ENCODE measurements at regions not wholly inside any gene's neighbourhood (a gene's known extent, or its start where the extent isn't known, plus 50 kb on each side); places are given as distances from the start of the nearest gene placed in this dataset.
A peak's percentile ranks its signal among the peaks of the same experiment; 100 is the strongest.

- no peak for DNase-seq
Observed at GRCh38 chr5:146254223-146254622, 50.8 kb downstream of the RBM27 start.

- no peak for DNase-seq
Observed at GRCh38 chr5:146273109-146273508, 65.5 kb upstream of the POU4F3 start.

- peak; percentile 97 for DNase-seq
Observed at GRCh38 chr5:146283344-146283761, 55.3 kb upstream of the POU4F3 start.

GRCh38 chr5:146284016-146284415 lies 54.6 kb upstream of the POU4F3 start:
- DNase-seq = peak; percentile 12
